A673 (cell line): ENCODE measurements at regions not wholly inside any gene's neighbourhood (a gene's known extent, or its start where the extent isn't known, plus 50 kb on each side); places are given as distances from the start of the nearest gene placed in this dataset.

ENCODE experiments used
- EZH2 ChIP-seq: fragments of 200-600 bp; sonication (generic); IDR thresholded peaks from 2 replicates; pipeline ENCODE4 v1.6.1; 2017; ENCODE audit warnings: borderline replicate concordance, low read depth, mild to moderate bottlenecking, mixed read lengths, antibody characterized with exemption, low read length; ENCODE audit not compliant: poor library complexity, severe bottlenecking
- TF ChIP-seq, protein P1 (sequence below): fragments of 300-800, 200-600 bp; sonication (generic); conservative IDR thresholded peaks from 2 replicates; pipeline ENCODE4 v1.5.1; 2017; ENCODE audit warnings: low read depth, mild to moderate bottlenecking, antibody characterized with exemption, low read length, moderate library complexity, mixed read lengths

DNA sequence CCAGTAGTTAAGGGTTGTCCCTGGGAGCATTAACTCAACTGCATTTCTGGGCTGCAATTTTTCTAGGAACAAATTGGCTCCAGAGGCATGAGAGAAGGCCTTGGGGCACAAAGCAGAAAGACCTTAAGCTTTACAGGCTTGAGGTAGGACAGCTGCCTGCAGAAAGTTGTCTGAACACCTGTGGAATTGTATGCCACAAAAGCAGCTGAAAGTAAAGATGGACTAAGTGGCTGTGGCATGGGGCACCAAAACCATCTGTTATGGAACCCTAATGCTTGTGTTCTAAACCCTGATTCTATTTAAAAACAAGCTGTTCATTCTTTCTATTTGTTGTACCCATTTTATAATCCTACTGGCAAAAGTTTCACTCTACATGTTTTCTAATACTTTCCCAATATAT is 515.2 kb downstream of the GLUD2 start:
- TF ChIP-seq, protein P1, sequence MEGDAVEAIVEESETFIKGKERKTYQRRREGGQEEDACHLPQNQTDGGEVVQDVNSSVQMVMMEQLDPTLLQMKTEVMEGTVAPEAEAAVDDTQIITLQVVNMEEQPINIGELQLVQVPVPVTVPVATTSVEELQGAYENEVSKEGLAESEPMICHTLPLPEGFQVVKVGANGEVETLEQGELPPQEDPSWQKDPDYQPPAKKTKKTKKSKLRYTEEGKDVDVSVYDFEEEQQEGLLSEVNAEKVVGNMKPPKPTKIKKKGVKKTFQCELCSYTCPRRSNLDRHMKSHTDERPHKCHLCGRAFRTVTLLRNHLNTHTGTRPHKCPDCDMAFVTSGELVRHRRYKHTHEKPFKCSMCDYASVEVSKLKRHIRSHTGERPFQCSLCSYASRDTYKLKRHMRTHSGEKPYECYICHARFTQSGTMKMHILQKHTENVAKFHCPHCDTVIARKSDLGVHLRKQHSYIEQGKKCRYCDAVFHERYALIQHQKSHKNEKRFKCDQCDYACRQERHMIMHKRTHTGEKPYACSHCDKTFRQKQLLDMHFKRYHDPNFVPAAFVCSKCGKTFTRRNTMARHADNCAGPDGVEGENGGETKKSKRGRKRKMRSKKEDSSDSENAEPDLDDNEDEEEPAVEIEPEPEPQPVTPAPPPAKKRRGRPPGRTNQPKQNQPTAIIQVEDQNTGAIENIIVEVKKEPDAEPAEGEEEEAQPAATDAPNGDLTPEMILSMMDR, result no peak
- TF ChIP-seq EZH2, result no peak
